GM21529 (cell line): ENCODE measurements at regions not wholly inside any gene's neighbourhood (a gene's known extent, or its start where the extent isn't known, plus 50 kb on each side); places are given as distances from the start of the nearest gene placed in this dataset.
"Not testable (repeated sequence)": the region's sequence is repeated elsewhere in the genome, so short reads cannot be mapped to it uniquely, and the experiment has no call there.

Source experiments
- ATAC-seq: cut with Tn5 transposase; IDR thresholded peaks from one replicate; pipeline ENCODE4 v1.9.1; 2021; ENCODE audit not compliant: unreplicated experiment

GRCh38 chr2:126275098-126275497 lies 380.9 kb upstream of the GYPC start:
- no peak for ATAC-seq

GRCh38 chr2:126276268-126276667 lies 379.7 kb upstream of the GYPC start:
- not testable (repeated sequence) for ATAC-seq

GRCh38 chr2:126288362-126288761 lies 367.6 kb upstream of the GYPC start:
- ATAC-seq: no peak

GRCh38 chr2:126293962-126294361 lies 362.0 kb upstream of the GYPC start:
- ATAC-seq: not testable (repeated sequence)

- no peak for ATAC-seq
Observed at GRCh38 chr2:126299469-126299976, 356.4 kb upstream of the GYPC start.

- no peak for ATAC-seq
Observed at GRCh38 chr2:126300348-126300747, 355.6 kb upstream of the GYPC start.

GRCh38 chr2:126302043-126302442 lies 353.9 kb upstream of the GYPC start:
- ATAC-seq: no peak

- ATAC-seq: no peak
Observed at GRCh38 chr2:126303113-126303512, 352.8 kb upstream of the GYPC start.

GRCh38 chr2:126304154-126304553 lies 351.8 kb upstream of the GYPC start:
- ATAC-seq: no peak

GRCh38 chr2:126306539-126306938 lies 349.4 kb upstream of the GYPC start:
- ATAC-seq: no peak

- ATAC-seq: no peak
Observed at GRCh38 chr2:126307740-126308139, 348.2 kb upstream of the GYPC start.

- ATAC-seq: no peak
Observed at GRCh38 chr2:126309185-126309584, 346.8 kb upstream of the GYPC start.

- no peak for ATAC-seq
Observed at GRCh38 chr2:126312579-126312978, 343.4 kb upstream of the GYPC start.

- ATAC-seq: no peak
Observed at GRCh38 chr2:126315828-126316227, 340.1 kb upstream of the GYPC start.

- ATAC-seq: no peak
Observed at GRCh38 chr2:126317790-126318431, 338.0 kb upstream of the GYPC start.

GRCh38 chr2:126322342-126322741 lies 333.6 kb upstream of the GYPC start:
- no peak for ATAC-seq

GRCh38 chr2:126325202-126325601 lies 330.8 kb upstream of the GYPC start:
- no peak for ATAC-seq

- no peak for ATAC-seq
Observed at GRCh38 chr2:126329173-126329572, 326.8 kb upstream of the GYPC start.

GRCh38 chr2:126342457-126342856 lies 313.5 kb upstream of the GYPC start:
- no peak for ATAC-seq

- no peak for ATAC-seq
Observed at GRCh38 chr2:126343136-126343535, 312.8 kb upstream of the GYPC start.

GRCh38 chr2:126344493-126344892 lies 311.5 kb upstream of the GYPC start:
- peak; percentile 52 for ATAC-seq

GRCh38 chr2:126345691-126346090 lies 310.3 kb upstream of the GYPC start:
- no peak for ATAC-seq

GRCh38 chr2:126356631-126357030 lies 299.3 kb upstream of the GYPC start:
- no peak for ATAC-seq
